ENCODE measurements at regions not wholly inside any gene's neighbourhood (a gene's known extent, or its start where the extent isn't known, plus 50 kb on each side); places are given as distances from the start of the nearest gene placed in this dataset.

GRCh38 chr5:115685490-115685889 lies 59.7 kb upstream of the TMED7 start:
- no peak for TF ChIP-seq POLR2A (IDR thresholded peaks at IDR 0.05; ENCODE audit: low read depth, low read length)
- no peak for TF ChIP-seq TAF1 (IDR thresholded peaks at IDR 0.05; ENCODE audit: low read depth, low read length)
- TF ChIP-seq POLR2AphosphoS5 (IDR thresholded peaks at IDR 0.05; ENCODE audit: low read depth, low read length), result no peak
- no peak for TF ChIP-seq SPI1 (IDR thresholded peaks at IDR 0.05; ENCODE audit: low read depth, low read length)
- no peak for TF ChIP-seq POU2F2 (IDR thresholded peaks at IDR 0.05; ENCODE audit: low read depth, low read length)
